ENCODE measurements at regions not wholly inside any gene's neighbourhood (a gene's known extent, or its start where the extent isn't known, plus 50 kb on each side); places are given as distances from the start of the nearest gene placed in this dataset.

- Histone ChIP-seq H3K36me3 (no peaks in the 10 kb centered on the region), H3K9me3 (ENCODE audit: low read depth) (no peaks in the 10 kb centered on the region), H3K4me1 (ENCODE audit: low read depth) (no peaks in the 10 kb centered on the region), H3K27me3 (no peaks in the 10 kb centered on the region), H3K4me3 (no peak overlapping the region), H3K27ac (no peak overlapping the region)
- TF ChIP-seq CTCF (IDR thresholded peaks at IDR 0.05; ENCODE audit: low read depth, low read length), result no peak
- DNase-seq (ENCODE audit: low read depth in 1 of 2, low spot score in 1 of 2), result no peak
Observed at GRCh38 chr10:10479465-10479864, 538.2 kb upstream of the CELF2 start.

- no peak for DNase-seq (ENCODE audit: low read depth in 1 of 2, low spot score in 1 of 2)
- no peak for TF ChIP-seq CTCF (IDR thresholded peaks at IDR 0.05; ENCODE audit: low read depth, low read length)
- H3K36me3 ChIP-seq, result no peaks in the 10 kb centered on the region
- no peak overlapping the region for H3K27ac ChIP-seq
- H3K9me3 ChIP-seq (ENCODE audit: low read depth), result no peaks in the 10 kb centered on the region
- no peaks in the 10 kb centered on the region for H3K4me1 ChIP-seq (ENCODE audit: low read depth)
- H3K4me3 ChIP-seq, result no peak overlapping the region
- no peaks in the 10 kb centered on the region for H3K27me3 ChIP-seq
Observed at GRCh38 chr10:10482613-10483012, 535.1 kb upstream of the CELF2 start.

GRCh38 chr10:10489076-10489475 is 528.6 kb upstream of the CELF2 start:
- DNase-seq (ENCODE audit: low read depth in 1 of 2, low spot score in 1 of 2), result peak in 1 of 2 donors; percentile 55
- Histone ChIP-seq H3K4me1 (ENCODE audit: low read depth) (no peaks in the 10 kb centered on the region), H3K27ac (no peak overlapping the region)

GRCh38 chr10:10489805-10490571 is 527.7 kb upstream of the CELF2 start:
- Histone ChIP-seq H3K27me3 (no peaks in the 10 kb centered on the region), H3K27ac (no peak overlapping the region), H3K36me3 (no peaks in the 10 kb centered on the region), H3K4me1 (ENCODE audit: low read depth) (no peaks in the 10 kb centered on the region), H3K4me3 (no peak overlapping the region), H3K9me3 (ENCODE audit: low read depth) (no peaks in the 10 kb centered on the region)
- TF ChIP-seq CTCF (IDR thresholded peaks at IDR 0.05; ENCODE audit: low read depth, low read length), result no peak
- DNase-seq (ENCODE audit: low read depth in 1 of 2, low spot score in 1 of 2), result no peak

More at GRCh38 chr10:10489076-10489475, 528.6 kb upstream of the CELF2 start:
- TF ChIP-seq CTCF (IDR thresholded peaks at IDR 0.05; ENCODE audit: low read depth, low read length), result no peak
- no peaks in the 10 kb centered on the region for H3K9me3 ChIP-seq (ENCODE audit: low read depth)
- no peak overlapping the region for H3K4me3 ChIP-seq
- no peaks in the 10 kb centered on the region for H3K27me3 ChIP-seq
- no peaks in the 10 kb centered on the region for H3K36me3 ChIP-seq

GRCh38 chr10:10490581-10490980 is 527.1 kb upstream of the CELF2 start:
- no peak overlapping the region for H3K27ac ChIP-seq
- no peak for TF ChIP-seq CTCF (IDR thresholded peaks at IDR 0.05; ENCODE audit: low read depth, low read length)
- no peaks in the 10 kb centered on the region for H3K4me1 ChIP-seq (ENCODE audit: low read depth)
- H3K27me3 ChIP-seq, result no peaks in the 10 kb centered on the region
- DNase-seq (ENCODE audit: low read depth in 1 of 2, low spot score in 1 of 2), result no peak
- no peaks in the 10 kb centered on the region for H3K36me3 ChIP-seq
- H3K9me3 ChIP-seq (ENCODE audit: low read depth), result no peaks in the 10 kb centered on the region
- no peak overlapping the region for H3K4me3 ChIP-seq
